Kidney (tissue), 13 donors: ENCODE measurements at regions not wholly inside any gene's neighbourhood (a gene's known extent, or its start where the extent isn't known, plus 50 kb on each side); places are given as distances from the start of the nearest gene placed in this dataset.

Experiments
- DNase-seq, 5 donors: peaks; one replicate each; pipeline ENCODE4 v3.0.0-alpha.2; 2013 to 2020
- FAIRE-seq: peaks from 2 replicates; lab custom pipeline; 2012; peaks lifted over from hg19 to GRCh38; lab: Jason Lieb, UNC
- H3K27ac ChIP-seq, 2 donors: one replicate each; pipeline ENCODE4 v1.7.0; 2013; ENCODE audit warnings: low read depth in 2 of 2, low read length in 2 of 2, inconsistent platforms in 1 of 2
- H3K27me3 ChIP-seq: one replicate; pipeline ENCODE4 v1.7.1; 2013; ENCODE audit warnings: low read length, inconsistent platforms; ENCODE audit not compliant: control insufficient read depth, insufficient read depth
- H3K36me3 ChIP-seq, 3 donors: one replicate each; pipeline versions ENCODE4 v1.7.0 to v1.7.1; 2013; ENCODE audit warnings: low read length in 3 of 3, control low read depth in 1 of 3, inconsistent platforms in 1 of 3; ENCODE audit not compliant: insufficient read depth in 3 of 3, control insufficient read depth in 2 of 3
- H3K4me1 ChIP-seq, 3 donors: one replicate each; pipeline versions ENCODE4 v1.7.0 to v1.7.1; 2013; ENCODE audit warnings: low read length in 3 of 3, inconsistent platforms in 1 of 3, low read depth in 1 of 3; ENCODE audit not compliant: control insufficient read depth in 2 of 3, insufficient read depth in 2 of 3
- H3K4me3 ChIP-seq, 3 donors: one replicate each; pipeline versions ENCODE4 v1.7.0 to v1.8.1; 2013; ENCODE audit warnings: low read length in 3 of 3, control low read depth in 1 of 3, inconsistent platforms in 1 of 3
- H3K9ac ChIP-seq, 3 donors: one replicate each; pipeline versions ENCODE4 v1.7.0 to v1.7.1; 2013; ENCODE audit warnings: low read length in 3 of 3, control low read depth in 1 of 3, inconsistent platforms in 1 of 3
- H3K9me3 ChIP-seq, 3 donors: one replicate each; pipeline versions ENCODE4 v1.7.0 to v1.7.1; 2013; ENCODE audit warnings: low read length in 3 of 3, control low read depth in 1 of 3, inconsistent platforms in 1 of 3; ENCODE audit not compliant: control insufficient read depth in 2 of 3, insufficient read depth in 1 of 3
- CTCF ChIP-seq: IDR thresholded peaks from 3 replicates; pipeline ENCODE4 v1.5.1; 2012; ENCODE audit warnings: mild to moderate bottlenecking, moderate library complexity, borderline replicate concordance; ENCODE audit not compliant: insufficient read depth; ENCODE audit errors: extremely low read depth
- intact Hi-C: fragments of 100-400 bp; cut with DNase I; formaldehyde crosslinking; loops from one replicate; pipeline ENCODE4 v1.11.1; 2022
- donor health status: control.
- donor health status: control.
- donor health status: control.
- donor health status: control.
- donor health status: control.
- donor health status: DM: yes; HTN: yes; CAD: no.
- donor health status: Normal renal cell carcinoma (clear cell type).

- Histone ChIP-seq H3K9me3 (no peaks in the 10 kb centered on the region), H3K27me3 (no peaks in the 10 kb centered on the region), H3K4me3 (no peak overlapping the region), H3K27ac (no peak overlapping the region), H3K4me1 (no peaks in the 10 kb centered on the region), H3K9ac (no peak overlapping the region), H3K36me3 (no peaks in the 10 kb centered on the region)
- DNase-seq, result no peak
- FAIRE-seq, result no peak
- intact Hi-C loops, result no loop called here
- TF ChIP-seq CTCF, result no peak
These were observed 351.3 kb downstream of the GPD2 start for GRCh38 chr2:156787517-156787916.

- Histone ChIP-seq H3K27ac (no peak overlapping the region), H3K4me1 (no peaks in the 10 kb centered on the region), H3K27me3 (no peaks in the 10 kb centered on the region), H3K36me3 (no peaks in the 10 kb centered on the region), H3K9me3 (no peaks in the 10 kb centered on the region), H3K9ac (no peak overlapping the region), H3K4me3 (no peak overlapping the region)
- TF ChIP-seq CTCF, result no peak
- intact Hi-C loops, result no loop called here
- FAIRE-seq (no peak), DNase-seq (no peak)
These were observed 354.3 kb downstream of the GPD2 start for GRCh38 chr2:156790343-156791037.

GRCh38 chr2:156792242-156792840 lies 356.2 kb downstream of the GPD2 start:
- FAIRE-seq (no peak), DNase-seq (no peak)
- Histone ChIP-seq H3K4me1 (no peaks in the 10 kb centered on the region), H3K27me3 (no peaks in the 10 kb centered on the region), H3K9ac (no peak overlapping the region), H3K27ac (no peak overlapping the region), H3K36me3 (no peaks in the 10 kb centered on the region), H3K4me3 (no peak overlapping the region), H3K9me3 (no peaks in the 10 kb centered on the region)
- intact Hi-C loops, result no loop called here
- no peak for TF ChIP-seq CTCF
